ENCODE measurements at regions not wholly inside any gene's neighbourhood (a gene's known extent, or its start where the extent isn't known, plus 50 kb on each side); places are given as distances from the start of the nearest gene placed in this dataset.

DNA sequence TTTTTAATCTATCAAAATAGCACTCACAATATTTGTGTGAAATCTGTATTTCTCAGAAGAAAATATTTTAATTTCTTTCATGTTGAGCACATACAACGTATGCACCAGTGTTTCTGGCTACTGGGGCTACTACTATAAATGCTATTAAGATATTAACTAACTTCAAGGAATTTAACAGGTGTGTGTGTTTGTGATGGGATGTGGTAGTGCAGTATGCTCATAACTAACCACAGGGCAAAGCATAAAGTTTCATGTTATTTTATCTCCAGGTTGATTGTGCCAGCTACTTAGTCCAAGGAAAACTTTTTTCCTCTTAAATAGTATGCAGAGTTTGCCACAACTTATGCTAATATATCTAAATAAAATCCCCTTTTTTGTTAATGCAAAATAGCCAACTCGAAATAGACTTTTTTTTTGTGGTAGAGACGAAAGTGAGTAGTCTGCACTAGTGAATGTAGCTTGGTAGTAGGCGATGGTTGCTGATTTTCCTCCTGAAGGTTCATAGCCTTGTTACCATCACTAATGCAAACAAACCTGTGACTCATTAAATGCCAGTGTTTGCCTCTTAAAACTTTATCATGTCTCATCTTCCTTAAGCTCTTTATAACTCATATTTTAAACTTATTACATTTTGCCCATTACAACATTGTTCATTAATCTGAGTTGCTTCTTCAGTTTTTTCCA lies 565.5 kb upstream of the ANO3 start:
- no peak for FAIRE-seq
- TF ChIP-seq, protein P1, sequence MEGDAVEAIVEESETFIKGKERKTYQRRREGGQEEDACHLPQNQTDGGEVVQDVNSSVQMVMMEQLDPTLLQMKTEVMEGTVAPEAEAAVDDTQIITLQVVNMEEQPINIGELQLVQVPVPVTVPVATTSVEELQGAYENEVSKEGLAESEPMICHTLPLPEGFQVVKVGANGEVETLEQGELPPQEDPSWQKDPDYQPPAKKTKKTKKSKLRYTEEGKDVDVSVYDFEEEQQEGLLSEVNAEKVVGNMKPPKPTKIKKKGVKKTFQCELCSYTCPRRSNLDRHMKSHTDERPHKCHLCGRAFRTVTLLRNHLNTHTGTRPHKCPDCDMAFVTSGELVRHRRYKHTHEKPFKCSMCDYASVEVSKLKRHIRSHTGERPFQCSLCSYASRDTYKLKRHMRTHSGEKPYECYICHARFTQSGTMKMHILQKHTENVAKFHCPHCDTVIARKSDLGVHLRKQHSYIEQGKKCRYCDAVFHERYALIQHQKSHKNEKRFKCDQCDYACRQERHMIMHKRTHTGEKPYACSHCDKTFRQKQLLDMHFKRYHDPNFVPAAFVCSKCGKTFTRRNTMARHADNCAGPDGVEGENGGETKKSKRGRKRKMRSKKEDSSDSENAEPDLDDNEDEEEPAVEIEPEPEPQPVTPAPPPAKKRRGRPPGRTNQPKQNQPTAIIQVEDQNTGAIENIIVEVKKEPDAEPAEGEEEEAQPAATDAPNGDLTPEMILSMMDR (IDR thresholded peaks at IDR 0.05; ENCODE audit: insufficient read depth, missing control alignments), result no peak
- DNase-seq (ENCODE audit: insufficient read length, low spot score), result no peak

DNA sequence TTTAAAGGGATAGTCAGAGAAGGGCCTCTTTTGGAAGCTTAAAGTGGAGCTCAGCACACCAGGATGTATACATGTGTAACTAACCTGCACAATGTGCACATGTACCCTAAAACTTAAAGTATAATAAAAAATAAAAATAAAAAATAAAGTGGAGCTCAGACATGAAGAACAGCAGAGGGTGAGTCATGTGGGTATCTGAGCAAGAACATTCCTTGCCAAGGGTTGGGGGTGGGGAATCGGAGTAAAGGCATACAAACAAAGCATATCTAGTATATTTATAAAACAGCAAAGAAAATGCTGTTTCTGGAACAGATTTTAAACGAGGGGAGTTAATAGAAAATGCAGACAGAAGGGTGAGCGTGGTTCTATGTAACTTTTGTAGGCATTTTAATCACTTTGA lies 562.6 kb upstream of the ANO3 start:
- FAIRE-seq (no peak), DNase-seq (ENCODE audit: insufficient read length, low spot score) (no peak)
- TF ChIP-seq, protein P1 (IDR thresholded peaks at IDR 0.05; ENCODE audit: insufficient read depth, missing control alignments), result no peak

DNA sequence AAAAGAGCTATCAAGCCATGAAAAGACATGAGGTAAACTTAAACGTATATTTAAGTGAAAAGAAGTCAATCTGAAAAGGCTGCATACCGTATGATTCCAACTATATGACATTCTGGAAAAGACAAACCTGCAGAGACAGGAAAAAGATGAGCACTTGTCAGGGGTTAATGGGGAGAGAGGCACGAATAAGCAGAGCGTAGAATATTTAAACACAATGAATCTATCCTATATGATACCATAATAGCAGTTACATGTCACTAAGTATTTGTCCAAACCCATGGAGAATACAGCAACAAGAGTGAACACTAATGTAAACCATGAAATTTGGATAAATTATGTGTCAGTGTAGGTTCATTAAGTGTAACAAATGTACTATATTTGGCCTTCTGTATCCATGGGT lies 560.3 kb upstream of the ANO3 start:
- FAIRE-seq (no peak), DNase-seq (ENCODE audit: insufficient read length, low spot score) (no peak)
- TF ChIP-seq, protein P1 (IDR thresholded peaks at IDR 0.05; ENCODE audit: insufficient read depth, missing control alignments), result no peak

GRCh38 chr11:25775603-25776002 lies 556.3 kb upstream of the ANO3 start:
- DNase-seq (ENCODE audit: insufficient read length, low spot score) (no peak), FAIRE-seq (no peak)
- TF ChIP-seq, protein P1 (IDR thresholded peaks at IDR 0.05; ENCODE audit: insufficient read depth, missing control alignments), result no peak

GRCh38 chr11:25776238-25776637 lies 555.7 kb upstream of the ANO3 start:
- TF ChIP-seq, protein P1 (IDR thresholded peaks at IDR 0.05; ENCODE audit: insufficient read depth, missing control alignments), result no peak
- no peak for DNase-seq (ENCODE audit: insufficient read length, low spot score)
- FAIRE-seq, result no peak

GRCh38 chr11:25777343-25777742 lies 554.6 kb upstream of the ANO3 start:
- DNase-seq (ENCODE audit: insufficient read length, low spot score), result no peak
- FAIRE-seq, result no peak

GRCh38 chr11:25779033-25779432 lies 552.9 kb upstream of the ANO3 start:
- FAIRE-seq, result no peak
- TF ChIP-seq, protein P1 (IDR thresholded peaks at IDR 0.05; ENCODE audit: insufficient read depth, missing control alignments), result no peak
- DNase-seq (ENCODE audit: insufficient read length, low spot score), result no peak

More at GRCh38 chr11:25777343-25777742, 554.6 kb upstream of the ANO3 start:
- TF ChIP-seq, protein P1 (IDR thresholded peaks at IDR 0.05; ENCODE audit: insufficient read depth, missing control alignments), result no peak
